DOHH2 (cell line): ENCODE measurements at regions not wholly inside any gene's neighbourhood (a gene's known extent, or its start where the extent isn't known, plus 50 kb on each side); places are given as distances from the start of the nearest gene placed in this dataset.

Experiments
- H3F3A ChIP-seq: fragments of 200-600 bp; sonication (generic), shearing (Covaris generic); 2 replicates; pipeline ENCODE4 v1.6.0; 2016; ENCODE audit warnings: antibody characterized with exemption, mild to moderate bottlenecking; ENCODE audit not compliant: control insufficient read depth, insufficient read depth
- H3K27ac ChIP-seq: fragments of 200-600 bp; sonication (generic); 2 replicates; pipeline ENCODE4 v1.5.1; 2014; ENCODE audit warnings: low read depth, mild to moderate bottlenecking, low read length, moderate library complexity
- H3K27me3 ChIP-seq: fragments of 200-600 bp; sonication (generic); 2 replicates; pipeline ENCODE4 v1.6.1; 2014; ENCODE audit warnings: mild to moderate bottlenecking, low read length, mixed read lengths; ENCODE audit not compliant: control insufficient read depth
- H3K36me3 ChIP-seq: fragments of 200-600 bp; sonication (generic); 2 replicates; pipeline ENCODE4 v1.6.1; 2014; ENCODE audit warnings: mild to moderate bottlenecking, low read length, moderate library complexity, mixed read lengths; ENCODE audit not compliant: control insufficient read depth
- H3K4me1 ChIP-seq: fragments of 200-600 bp; sonication (generic); 2 replicates; pipeline ENCODE4 v1.6.1; 2014; ENCODE audit warnings: mild to moderate bottlenecking, low read length, mixed read lengths; ENCODE audit not compliant: control insufficient read depth
- H3K4me2 ChIP-seq: fragments of 200-600 bp; sonication (generic); 2 replicates; pipeline ENCODE4 v1.6.0; 2014; ENCODE audit warnings: mild to moderate bottlenecking, low read length, moderate library complexity
- H3K4me3 ChIP-seq: fragments of 200-600 bp; sonication (generic); 2 replicates; pipeline ENCODE4 v1.5.1; 2014; ENCODE audit warnings: mild to moderate bottlenecking, low read length, mixed read lengths
- H3K79me2 ChIP-seq: fragments of 200-600 bp; sonication (generic); 2 replicates; pipeline ENCODE4 v1.6.1; 2014; ENCODE audit warnings: mild to moderate bottlenecking, low read length, mixed read lengths; ENCODE audit not compliant: control insufficient read depth
- H3K9me2 ChIP-seq: fragments of 200-600 bp; sonication (generic); replicated peaks from 2 replicates; pipeline ENCODE4 v1.6.1; 2014; ENCODE audit warnings: mild to moderate bottlenecking, low read length, mixed read lengths; ENCODE audit not compliant: control insufficient read depth
- H3K9me3 ChIP-seq: fragments of 200-600 bp; sonication (generic); 2 replicates; pipeline ENCODE4 v1.6.1; 2014; ENCODE audit warnings: antibody characterized with exemption, low read length, mixed read lengths; ENCODE audit not compliant: control insufficient read depth, insufficient read depth
- H4K20me1 ChIP-seq: fragments of 200-600 bp; sonication (generic); 2 replicates; pipeline ENCODE4 v1.6.0; 2014; ENCODE audit warnings: low read depth, mild to moderate bottlenecking, antibody characterized with exemption, low read length, moderate library complexity; ENCODE audit not compliant: control insufficient read depth, insufficient read depth
- EZH2phosphoT487 ChIP-seq: fragments of 200-600 bp; sonication (generic); IDR thresholded peaks from 2 replicates; pipeline ENCODE4 v1.6.1; 2017; ENCODE audit warnings: borderline replicate concordance, mild to moderate bottlenecking, antibody characterized with exemption, low read length, moderate library complexity, mixed read lengths
- TF ChIP-seq, protein P1 (sequence below): fragments of 200-600 bp; sonication (generic); IDR thresholded peaks from one replicate; pipeline ENCODE4 v1.5.1; 2014; ENCODE audit warnings: antibody characterized with exemption, mild to moderate bottlenecking, low read depth, low read length; ENCODE audit not compliant: poor library complexity, severe bottlenecking

DNA sequence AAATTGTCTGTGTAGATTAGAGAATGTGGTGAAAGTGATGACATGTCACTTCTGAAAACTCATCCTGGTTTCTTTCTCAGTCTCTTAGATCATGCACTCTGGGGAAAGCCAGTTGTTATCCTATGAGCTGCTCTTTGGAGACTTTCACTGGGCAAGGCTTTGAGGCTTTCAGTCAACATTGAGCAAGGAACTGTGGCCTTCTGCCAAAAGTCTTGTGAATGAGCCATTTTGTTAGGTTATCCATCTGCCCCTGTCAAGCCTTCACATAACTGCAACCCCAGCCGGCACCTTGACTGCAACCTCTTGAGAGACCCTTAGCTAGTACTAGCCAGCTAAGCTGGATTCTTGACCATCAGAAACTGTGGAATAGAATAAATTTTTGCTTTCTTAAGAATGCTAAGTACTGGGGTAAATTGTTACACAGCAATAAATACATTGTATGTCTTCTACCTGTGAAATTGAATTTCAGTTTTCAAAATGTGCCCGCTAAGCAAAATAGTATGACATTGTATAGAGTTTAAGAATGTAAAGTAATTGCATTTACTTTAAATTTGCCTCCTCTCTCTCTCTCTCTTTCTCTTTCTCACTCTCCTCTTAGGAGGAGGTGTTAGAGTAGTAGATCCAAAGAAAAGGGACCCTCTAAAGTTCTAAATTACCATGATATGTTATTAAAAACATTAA, 1273.0 kb downstream of the RAPGEF2 start:
- Histone ChIP-seq H4K20me1 (no peaks in the 10 kb centered on the region), H3K4me2 (no peak overlapping the region), H3K9me3 (no peaks in the 10 kb centered on the region), H3K36me3 (no peaks in the 10 kb centered on the region), H3K4me3 (no peak overlapping the region), H3K27me3 (no peaks in the 10 kb centered on the region), H3K4me1 (no peaks in the 10 kb centered on the region), H3K79me2 (no peaks in the 10 kb centered on the region), H3F3A (no peaks in the 10 kb centered on the region), H3K27ac (no peak overlapping the region), H3K9me2 (no peaks in the 10 kb centered on the region)
- TF ChIP-seq, protein P1, sequence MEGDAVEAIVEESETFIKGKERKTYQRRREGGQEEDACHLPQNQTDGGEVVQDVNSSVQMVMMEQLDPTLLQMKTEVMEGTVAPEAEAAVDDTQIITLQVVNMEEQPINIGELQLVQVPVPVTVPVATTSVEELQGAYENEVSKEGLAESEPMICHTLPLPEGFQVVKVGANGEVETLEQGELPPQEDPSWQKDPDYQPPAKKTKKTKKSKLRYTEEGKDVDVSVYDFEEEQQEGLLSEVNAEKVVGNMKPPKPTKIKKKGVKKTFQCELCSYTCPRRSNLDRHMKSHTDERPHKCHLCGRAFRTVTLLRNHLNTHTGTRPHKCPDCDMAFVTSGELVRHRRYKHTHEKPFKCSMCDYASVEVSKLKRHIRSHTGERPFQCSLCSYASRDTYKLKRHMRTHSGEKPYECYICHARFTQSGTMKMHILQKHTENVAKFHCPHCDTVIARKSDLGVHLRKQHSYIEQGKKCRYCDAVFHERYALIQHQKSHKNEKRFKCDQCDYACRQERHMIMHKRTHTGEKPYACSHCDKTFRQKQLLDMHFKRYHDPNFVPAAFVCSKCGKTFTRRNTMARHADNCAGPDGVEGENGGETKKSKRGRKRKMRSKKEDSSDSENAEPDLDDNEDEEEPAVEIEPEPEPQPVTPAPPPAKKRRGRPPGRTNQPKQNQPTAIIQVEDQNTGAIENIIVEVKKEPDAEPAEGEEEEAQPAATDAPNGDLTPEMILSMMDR, result no peak
- no peak for TF ChIP-seq EZH2phosphoT487

DNA sequence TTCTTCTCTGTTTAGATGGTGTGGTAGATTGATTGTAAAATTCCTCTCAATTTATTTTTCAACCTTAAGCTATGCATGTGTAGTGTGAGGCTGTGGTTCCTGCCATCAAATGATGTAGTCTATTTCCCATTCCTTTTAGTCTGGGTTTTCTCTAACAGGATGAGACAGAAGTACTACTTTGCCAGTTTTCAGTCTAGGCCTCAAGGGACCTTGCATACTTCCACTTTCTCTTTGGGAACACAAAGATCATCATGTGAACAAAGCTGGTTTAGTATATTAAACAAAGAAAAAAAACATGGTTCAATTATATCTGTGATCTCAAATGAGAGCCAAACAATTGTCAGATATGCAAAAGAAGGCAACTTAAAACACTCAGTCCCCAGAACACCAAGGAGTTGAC, 1284.0 kb downstream of the RAPGEF2 start:
- Histone ChIP-seq H3K4me3 (no peak overlapping the region), H4K20me1 (no peaks in the 10 kb centered on the region), H3F3A (no peaks in the 10 kb centered on the region), H3K9me3 (peaks cover 11% of the 10 kb centered on the region; the same call in 1 of the 2 replicates), H3K27ac (no peak overlapping the region), H3K9me2 (no peaks in the 10 kb centered on the region), H3K36me3 (no peaks in the 10 kb centered on the region), H3K4me2 (no peak overlapping the region), H3K79me2 (no peaks in the 10 kb centered on the region), H3K4me1 (no peaks in the 10 kb centered on the region), H3K27me3 (no peaks in the 10 kb centered on the region)
- TF ChIP-seq, protein P1, result no peak
- TF ChIP-seq EZH2phosphoT487, result no peak

GRCh38 chr4:160399826-160400225, 1296.9 kb downstream of the RAPGEF2 start:
- H3K4me2 ChIP-seq, result no peak overlapping the region
- H3K9me2 ChIP-seq, result no peaks in the 10 kb centered on the region
- TF ChIP-seq, protein P1, result no peak
- TF ChIP-seq EZH2phosphoT487, result no peak
- no peaks in the 10 kb centered on the region for H3K79me2 ChIP-seq
- no peaks in the 10 kb centered on the region for H3K9me3 ChIP-seq
- no peaks in the 10 kb centered on the region for H3K36me3 ChIP-seq
- H3K27me3 ChIP-seq, result no peaks in the 10 kb centered on the region
- no peak overlapping the region for H3K27ac ChIP-seq
- no peak overlapping the region for H3K4me3 ChIP-seq
- H3K4me1 ChIP-seq, result no peaks in the 10 kb centered on the region
- H4K20me1 ChIP-seq, result no peaks in the 10 kb centered on the region
- no peaks in the 10 kb centered on the region for H3F3A ChIP-seq
